Cardiac fibroblast (primary cell): ENCODE measurements at regions not wholly inside any gene's neighbourhood (a gene's known extent, or its start where the extent isn't known, plus 50 kb on each side); places are given as distances from the start of the nearest gene placed in this dataset.

Source experiments
- DNase-seq, 2 donors: peaks; one replicate each; pipeline versions ENCODE4 v3.0.0 to v3.0.0-alpha.2; 2010; ENCODE audit warnings: low read depth in 2 of 2
- H3K4me3 ChIP-seq, 2 donors: replicated peaks in 1 of 2; 1 replicate in 1 of 2; 2 replicates in 1 of 2; pipeline ENCODE4 v1.5.1; 2011; ENCODE audit warnings: low read depth in 2 of 2, low read length in 2 of 2, mild to moderate bottlenecking in 2 of 2, moderate library complexity in 1 of 2
- TF ChIP-seq, protein P1 (sequence below): IDR thresholded peaks from one replicate; pipeline ENCODE4 v1.5.1; 2011; ENCODE audit warnings: low read depth, mild to moderate bottlenecking, low read length, inconsistent platforms

DNA sequence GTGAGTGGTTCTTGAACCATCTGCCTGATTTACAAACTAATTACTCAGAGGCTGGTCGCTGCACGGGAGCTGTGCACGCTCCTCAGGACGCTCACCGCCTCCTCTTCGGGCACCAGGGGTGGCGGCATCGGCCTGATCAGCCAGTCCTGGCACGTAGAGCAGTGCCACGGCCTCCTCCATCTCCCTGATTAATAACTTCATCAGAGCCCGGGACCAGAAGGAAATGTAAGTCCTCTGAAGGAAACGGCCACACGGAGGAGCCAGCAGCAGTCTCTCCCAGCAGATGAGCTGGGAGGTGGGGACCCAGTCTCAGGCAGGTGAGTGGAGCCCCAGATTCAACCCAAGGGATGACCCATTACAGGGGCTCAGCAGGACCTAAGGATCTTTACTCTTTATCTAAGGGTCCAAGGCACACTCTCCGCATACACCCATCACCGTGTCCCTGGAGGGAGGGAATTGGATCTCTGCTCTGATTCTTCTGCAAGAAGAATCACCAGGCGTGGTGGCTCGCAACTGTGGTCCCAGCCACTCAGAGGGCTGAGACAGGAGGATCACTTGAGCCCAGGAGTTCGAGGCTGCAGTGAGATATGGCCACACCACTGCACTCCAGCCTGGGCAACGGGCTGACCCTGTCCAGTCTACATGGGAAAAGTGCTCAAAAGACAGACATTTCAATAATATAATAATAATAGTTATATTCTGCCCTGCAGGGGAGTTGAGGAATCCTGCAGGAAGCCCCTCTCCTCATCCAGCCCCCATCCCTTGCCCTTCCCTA lies 366.5 kb downstream of the SEC14L1 start:
- DNase-seq, result no peak
- H3K4me3 ChIP-seq, result no peak overlapping the region
- TF ChIP-seq, protein P1, sequence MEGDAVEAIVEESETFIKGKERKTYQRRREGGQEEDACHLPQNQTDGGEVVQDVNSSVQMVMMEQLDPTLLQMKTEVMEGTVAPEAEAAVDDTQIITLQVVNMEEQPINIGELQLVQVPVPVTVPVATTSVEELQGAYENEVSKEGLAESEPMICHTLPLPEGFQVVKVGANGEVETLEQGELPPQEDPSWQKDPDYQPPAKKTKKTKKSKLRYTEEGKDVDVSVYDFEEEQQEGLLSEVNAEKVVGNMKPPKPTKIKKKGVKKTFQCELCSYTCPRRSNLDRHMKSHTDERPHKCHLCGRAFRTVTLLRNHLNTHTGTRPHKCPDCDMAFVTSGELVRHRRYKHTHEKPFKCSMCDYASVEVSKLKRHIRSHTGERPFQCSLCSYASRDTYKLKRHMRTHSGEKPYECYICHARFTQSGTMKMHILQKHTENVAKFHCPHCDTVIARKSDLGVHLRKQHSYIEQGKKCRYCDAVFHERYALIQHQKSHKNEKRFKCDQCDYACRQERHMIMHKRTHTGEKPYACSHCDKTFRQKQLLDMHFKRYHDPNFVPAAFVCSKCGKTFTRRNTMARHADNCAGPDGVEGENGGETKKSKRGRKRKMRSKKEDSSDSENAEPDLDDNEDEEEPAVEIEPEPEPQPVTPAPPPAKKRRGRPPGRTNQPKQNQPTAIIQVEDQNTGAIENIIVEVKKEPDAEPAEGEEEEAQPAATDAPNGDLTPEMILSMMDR, result no peak

DNA sequence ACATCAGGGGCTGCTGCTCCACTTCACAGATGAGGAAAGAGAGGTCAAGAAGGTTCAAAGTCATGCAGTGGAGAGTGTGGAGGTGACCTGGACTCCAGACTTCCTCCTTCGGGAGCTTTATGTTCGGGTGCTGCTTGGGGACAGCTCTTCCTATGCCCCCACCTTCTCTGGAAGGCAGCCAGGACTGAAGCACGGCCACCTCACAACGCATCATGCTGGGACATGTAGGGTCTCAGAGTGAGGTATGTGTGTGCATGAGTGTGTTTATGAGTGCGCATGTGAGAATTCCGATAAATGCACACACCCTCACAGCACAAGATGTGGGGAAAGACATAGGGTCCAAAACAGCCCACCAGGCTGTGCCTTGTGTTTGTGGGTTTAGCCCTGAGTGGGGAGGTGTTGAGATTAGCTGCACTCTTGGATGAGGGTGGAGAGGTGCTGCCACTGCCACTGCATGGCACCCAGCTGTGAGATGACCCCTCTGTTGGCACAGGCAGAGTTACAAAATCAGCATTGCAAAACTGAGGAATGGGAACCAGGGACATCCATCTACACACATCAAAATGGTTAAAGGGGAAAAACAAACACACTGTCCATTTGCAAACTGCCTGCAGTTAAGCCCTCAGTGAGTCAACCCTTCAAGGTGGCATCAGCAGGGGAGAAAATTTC lies 367.4 kb downstream of the SEC14L1 start:
- no peak for DNase-seq
- TF ChIP-seq, protein P1, result no peak
- H3K4me3 ChIP-seq, result no peak overlapping the region

DNA sequence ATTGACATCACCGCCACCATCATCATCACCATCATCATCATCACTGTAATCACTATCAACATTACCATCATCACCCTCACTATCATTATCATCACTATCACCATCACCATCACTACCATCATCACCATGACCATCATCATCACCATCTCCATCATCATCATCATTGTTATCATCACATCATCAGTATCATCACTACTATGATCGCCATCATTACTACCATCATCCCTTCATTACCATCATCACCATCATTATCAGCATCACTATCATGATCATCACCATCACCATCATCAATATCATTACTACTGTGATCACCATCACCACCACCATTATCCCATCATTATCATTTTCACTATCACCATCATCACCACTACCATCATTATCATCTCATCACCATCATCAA lies 368.3 kb downstream of the SEC14L1 start:
- no peak for DNase-seq
- no peak overlapping the region for H3K4me3 ChIP-seq
- TF ChIP-seq, protein P1, result no peak

DNA sequence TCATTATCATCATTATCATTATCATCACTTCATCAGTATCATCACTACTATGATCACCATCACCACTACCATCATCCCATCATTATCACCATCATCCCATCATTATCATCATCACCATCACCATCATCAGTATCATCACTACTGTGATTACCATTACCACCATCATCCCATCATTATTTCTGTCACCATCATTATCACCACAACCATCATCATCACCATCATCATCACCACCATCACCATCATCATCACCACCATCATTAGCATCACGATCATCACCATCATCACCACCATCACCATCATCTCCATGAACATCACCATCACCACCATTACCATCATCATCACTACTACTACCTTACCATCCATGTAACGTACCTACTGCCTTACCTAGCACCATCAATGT lies 368.8 kb downstream of the SEC14L1 start:
- TF ChIP-seq, protein P1, result no peak
- H3K4me3 ChIP-seq, result no peak overlapping the region
- DNase-seq, result no peak

DNA sequence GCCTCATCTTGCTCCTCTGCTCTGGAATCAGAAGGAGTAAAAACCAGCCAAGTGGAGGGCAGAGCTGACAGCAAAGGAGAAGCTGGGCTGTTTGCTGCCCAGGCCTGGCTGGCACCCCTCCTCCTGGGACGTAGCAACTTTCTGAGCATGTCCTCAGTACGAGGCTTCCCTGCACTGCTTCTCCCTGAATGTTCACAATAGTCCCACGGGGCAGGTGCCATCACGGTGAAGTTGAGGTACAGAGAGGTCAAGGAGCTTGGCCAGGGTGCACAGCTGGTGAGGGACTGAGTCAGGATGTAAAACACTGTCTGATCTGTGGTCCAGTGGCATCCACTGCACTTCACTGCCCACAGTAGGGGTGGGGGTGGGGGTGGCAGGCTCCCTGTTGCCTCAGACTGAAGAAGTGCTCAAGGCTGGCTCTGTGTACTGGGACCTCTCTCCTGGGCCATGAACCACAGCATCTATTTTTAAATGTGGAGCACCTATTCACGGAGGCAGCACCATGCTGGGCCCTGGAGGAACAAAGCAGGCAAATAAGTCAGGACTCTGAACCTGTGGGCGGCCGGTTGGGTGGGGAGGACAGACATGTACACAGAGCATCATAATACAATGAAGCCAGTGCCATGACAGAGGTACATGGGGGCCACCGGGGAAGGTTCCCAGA lies 369.5 kb downstream of the SEC14L1 start:
- H3K4me3 ChIP-seq, result no peak overlapping the region
- DNase-seq, result no peak
- TF ChIP-seq, protein P1, result no peak

DNA sequence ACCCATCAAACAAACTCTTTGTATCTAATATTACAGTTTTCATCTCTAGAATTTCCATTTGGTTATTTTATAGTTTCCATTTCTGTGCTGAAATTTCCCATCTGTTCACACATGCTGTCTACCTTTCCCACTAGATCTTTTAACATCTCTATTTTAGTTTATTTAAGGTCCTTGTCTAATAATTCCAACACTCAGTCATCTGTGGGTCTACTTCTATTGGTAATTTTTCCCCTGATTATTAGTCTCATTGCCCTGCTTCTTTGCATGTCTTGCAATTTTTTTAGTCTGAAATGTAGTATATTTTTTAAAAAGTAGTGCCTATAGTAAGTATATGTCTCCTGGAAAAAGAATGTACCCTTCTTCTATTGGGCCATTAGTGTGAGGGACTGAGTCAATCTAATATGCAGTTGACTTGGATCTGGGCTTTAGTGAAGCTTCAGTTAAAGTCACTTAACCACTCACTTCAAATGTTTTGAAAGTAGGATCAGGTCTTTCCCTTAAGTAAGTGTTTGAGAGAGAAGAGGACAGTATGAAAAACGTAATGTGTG lies 370.8 kb downstream of the SEC14L1 start:
- no peak for DNase-seq
- TF ChIP-seq, protein P1, result no peak
- H3K4me3 ChIP-seq, result no peak overlapping the region
